NB4 (cell line): ENCODE measurements at regions not wholly inside any gene's neighbourhood (a gene's known extent, or its start where the extent isn't known, plus 50 kb on each side); places are given as distances from the start of the nearest gene placed in this dataset.

ENCODE experiments used
- TF ChIP-seq, protein P1 (sequence below): IDR thresholded peaks from one replicate; pipeline ENCODE4 v1.5.1; 2012; ENCODE audit warnings: low read depth, low read length
- TF ChIP-seq, protein P2 (sequence below): IDR thresholded peaks from 2 replicates; pipeline ENCODE4 v1.6.1; 2011; ENCODE audit warnings: low read depth, low read length

- TF ChIP-seq, protein P1, sequence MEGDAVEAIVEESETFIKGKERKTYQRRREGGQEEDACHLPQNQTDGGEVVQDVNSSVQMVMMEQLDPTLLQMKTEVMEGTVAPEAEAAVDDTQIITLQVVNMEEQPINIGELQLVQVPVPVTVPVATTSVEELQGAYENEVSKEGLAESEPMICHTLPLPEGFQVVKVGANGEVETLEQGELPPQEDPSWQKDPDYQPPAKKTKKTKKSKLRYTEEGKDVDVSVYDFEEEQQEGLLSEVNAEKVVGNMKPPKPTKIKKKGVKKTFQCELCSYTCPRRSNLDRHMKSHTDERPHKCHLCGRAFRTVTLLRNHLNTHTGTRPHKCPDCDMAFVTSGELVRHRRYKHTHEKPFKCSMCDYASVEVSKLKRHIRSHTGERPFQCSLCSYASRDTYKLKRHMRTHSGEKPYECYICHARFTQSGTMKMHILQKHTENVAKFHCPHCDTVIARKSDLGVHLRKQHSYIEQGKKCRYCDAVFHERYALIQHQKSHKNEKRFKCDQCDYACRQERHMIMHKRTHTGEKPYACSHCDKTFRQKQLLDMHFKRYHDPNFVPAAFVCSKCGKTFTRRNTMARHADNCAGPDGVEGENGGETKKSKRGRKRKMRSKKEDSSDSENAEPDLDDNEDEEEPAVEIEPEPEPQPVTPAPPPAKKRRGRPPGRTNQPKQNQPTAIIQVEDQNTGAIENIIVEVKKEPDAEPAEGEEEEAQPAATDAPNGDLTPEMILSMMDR: no peak
- TF ChIP-seq, protein P2, sequence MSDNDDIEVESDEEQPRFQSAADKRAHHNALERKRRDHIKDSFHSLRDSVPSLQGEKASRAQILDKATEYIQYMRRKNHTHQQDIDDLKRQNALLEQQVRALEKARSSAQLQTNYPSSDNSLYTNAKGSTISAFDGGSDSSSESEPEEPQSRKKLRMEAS: no peak
Observed at GRCh38 chr13:64845110-64845509, 2385.0 kb downstream of the PCDH9 start.
